GM12878 (cell line): ENCODE measurements at regions not wholly inside any gene's neighbourhood (a gene's known extent, or its start where the extent isn't known, plus 50 kb on each side); places are given as distances from the start of the nearest gene placed in this dataset.

ENCODE experiments used
- ATAC-seq: fragments of 200-7000 bp; cut with Tn5 transposase; 3 replicates; pipeline ENCODE4 v1.9.1; 2020; ENCODE audit warnings: mild to moderate bottlenecking, moderate library complexity
- BruUV-seq: library from RNA; stranded (reverse); fragments of 400-500 nt; replicated peaks from 2 replicates; lab custom pipeline; 2021; lab: Mats Ljungman, UMichigan
- CTCF ChIA-PET: fragments of 300-600 bp; sonication (Branson Sonifier 250); formaldehyde crosslinking; extraction: SDS; loops from one replicate; lab custom pipeline; 2021; ENCODE audit warnings: inconsistent platforms; lab: Yijun Ruan, JAX
- POLR2A ChIA-PET: fragments of 350-600 bp; formaldehyde crosslinking; extraction: SDS; loops from one replicate; lab custom pipeline; 2021; ENCODE audit warnings: inconsistent platforms; lab: Charles Lee
- RAD21 ChIA-PET: fragments of 300-600 bp; sonication (Branson Sonifier 250); formaldehyde crosslinking; loops from one replicate; lab custom pipeline; 2023; ENCODE audit warnings: antibody characterized with exemption; ENCODE audit not compliant: unreplicated experiment; lab: Charles Lee
- SMC1A ChIA-PET: fragments of 300-600 bp; sonication (Branson Sonifier 250); formaldehyde crosslinking; loops from one replicate; lab custom pipeline; 2023; ENCODE audit not compliant: unreplicated experiment, uncharacterized antibody; lab: Charles Lee
- DNase-seq: peaks from one replicate; pipeline ENCODE4 v3.0.0-alpha.2; 2011; ENCODE audit warnings: low read depth, low spot score
- FAIRE-seq: peaks from 3 replicates; lab custom pipeline; 2011; peaks lifted over from hg19 to GRCh38; lab: Jason Lieb, UNC
- H2AFZ ChIP-seq: 2 replicates; pipeline ENCODE4 v1.6.0; 2011; ENCODE audit warnings: low read depth, low read length, control low read depth; ENCODE audit not compliant: control insufficient read depth
- H3K27ac ChIP-seq: 2 replicates; pipeline ENCODE4 v1.5.1; 2011; ENCODE audit warnings: control low read depth; ENCODE audit not compliant: control insufficient read depth, insufficient read depth
- H3K27me3 ChIP-seq, 2 experiments: replicated peaks in 1 of 2; 2 replicates each; pipeline versions ENCODE4 v1.6.0 to v1.6.1; 2011; ENCODE audit warnings: low read length in 1 of 2; ENCODE audit not compliant: control insufficient read depth in 2 of 2, insufficient read depth in 2 of 2
- H3K36me3 ChIP-seq, 2 experiments: 2 replicates each; pipeline ENCODE4 v1.5.1; 2011; ENCODE audit warnings: low read length in 1 of 2; ENCODE audit not compliant: control insufficient read depth in 2 of 2, insufficient read depth in 2 of 2
- H3K4me1 ChIP-seq: 2 replicates; pipeline ENCODE4 v1.6.1; 2011; ENCODE audit warnings: mild to moderate bottlenecking, low read length, moderate library complexity, mixed read lengths; ENCODE audit not compliant: control insufficient read depth, insufficient read depth
- H3K4me2 ChIP-seq: 2 replicates; pipeline ENCODE4 v1.6.0; 2011; ENCODE audit warnings: control low read depth; ENCODE audit not compliant: control insufficient read depth, insufficient read depth
- H3K4me3 ChIP-seq: fragments of 200-600 bp; sonication (generic); 2 replicates; pipeline ENCODE4 v1.5.1; 2016
- H3K79me2 ChIP-seq: 2 replicates; pipeline ENCODE4 v1.6.0; 2011; ENCODE audit warnings: low read length; ENCODE audit not compliant: control insufficient read depth, insufficient read depth
- H3K9ac ChIP-seq: 2 replicates; pipeline ENCODE4 v1.8.0; 2011; ENCODE audit warnings: low read length, control low read depth, mixed read lengths; ENCODE audit not compliant: control insufficient read depth, insufficient read depth
- H3K9me3 ChIP-seq: replicated peaks from 3 replicates; pipeline ENCODE4 v1.5.1; 2011; ENCODE audit warnings: mild to moderate bottlenecking, low read length; ENCODE audit not compliant: control insufficient read depth, insufficient read depth
- H4K20me1 ChIP-seq: 2 replicates; pipeline ENCODE4 v1.6.0; 2011; ENCODE audit not compliant: control insufficient read depth, insufficient read depth
- CHD2 ChIP-seq: IDR thresholded peaks from 2 replicates; pipeline ENCODE4 v1.6.1; 2011; ENCODE audit warnings: low read depth, low read length, improper control_type of control experiment, borderline replicate concordance
- GATAD2B ChIP-seq: fragments of 450-650 bp; conservative IDR thresholded peaks from 2 replicates; pipeline ENCODE4 v1.6.1; 2017; ENCODE audit warnings: low read depth, mild to moderate bottlenecking, moderate library complexity
- HDGF ChIP-seq: fragments of 450-650 bp; IDR thresholded peaks from 2 replicates; pipeline ENCODE4 v1.6.1; 2016; ENCODE audit warnings: antibody characterized with exemption
- KLF5 ChIP-seq: fragments of 450-650 bp; IDR thresholded peaks from 2 replicates; pipeline ENCODE4 v1.6.1; 2014; ENCODE audit warnings: mild to moderate bottlenecking; ENCODE audit not compliant: partially characterized antibody
- MAX ChIP-seq: IDR thresholded peaks from 2 replicates; pipeline ENCODE4 v1.6.1; 2012; ENCODE audit warnings: low read depth, low read length, improper control_type of control experiment
- NFXL1 ChIP-seq: fragments of 450-650 bp; IDR thresholded peaks from 2 replicates; pipeline ENCODE4 v1.6.1; 2017; ENCODE audit warnings: antibody characterized with exemption, mild to moderate bottlenecking, borderline replicate concordance
- PAX8 ChIP-seq: fragments of 450-650 bp; IDR thresholded peaks from 2 replicates; pipeline ENCODE4 v1.6.1; 2017; ENCODE audit warnings: mild to moderate bottlenecking, moderate library complexity
- PKNOX1 ChIP-seq: fragments of 450-650 bp; IDR thresholded peaks from 2 replicates; pipeline ENCODE4 v1.6.1; 2016; ENCODE audit warnings: mild to moderate bottlenecking
- POU2F2 ChIP-seq: IDR thresholded peaks from 3 replicates; pipeline ENCODE4 v1.6.1; 2011; ENCODE audit warnings: low read depth, mild to moderate bottlenecking, low read length, borderline replicate concordance
- SIN3A ChIP-seq: IDR thresholded peaks from 2 replicates; pipeline ENCODE4 v1.6.1; 2012; ENCODE audit warnings: low read depth, low read length, improper control_type of control experiment
- TCF3 ChIP-seq: IDR thresholded peaks from 2 replicates; pipeline ENCODE4 v1.6.1; 2012; ENCODE audit warnings: low read depth, mild to moderate bottlenecking, low read length, borderline replicate concordance; ENCODE audit not compliant: insufficient read depth
- YY1 ChIP-seq: IDR thresholded peaks from 2 replicates; pipeline ENCODE4 v1.6.1; 2011; ENCODE audit warnings: low read depth, mild to moderate bottlenecking, low read length
- WGBS: methylation state at CpG from one replicate; pipeline ENCODE4 v1.1.6; 2016; ENCODE audit warnings: low lambda C conversion rate; ENCODE audit not compliant: insufficient replicate concordance, insufficient coverage; ENCODE audit errors: missing lambda C conversion rate; 5-methylcytosine and 5-hydroxymethylcytosine counted together
- in situ Hi-C: fragments of 300-500 bp; cut with MboI; formaldehyde crosslinking; loops from 9 replicates; pipeline ENCODE4 v1.14.3; 2018; ENCODE audit warnings: mixed read lengths
- intact Hi-C: fragments of 100-400 bp; cut with micrococcal nuclease; formaldehyde crosslinking; loops from one replicate; pipeline ENCODE4 v1.14.2; 2022; ENCODE audit not compliant: unreplicated experiment
- TF ChIP-seq, protein P1 (sequence below): IDR thresholded peaks from 2 replicates; pipeline ENCODE4 v1.6.1; 2011; ENCODE audit warnings: borderline replicate concordance, low read depth, mild to moderate bottlenecking, moderate library complexity, low read length; ENCODE audit not compliant: insufficient read depth, poor library complexity, severe bottlenecking
- TF ChIP-seq, protein P2 (sequence below): fragments of 450-650 bp; IDR thresholded peaks from 2 replicates; pipeline ENCODE4 v1.6.1; 2017; ENCODE audit warnings: mild to moderate bottlenecking, low read depth, inconsistent platforms; ENCODE audit not compliant: poor library complexity, severe bottlenecking
- TF ChIP-seq, protein P3 (sequence below): fragments of 450-650 bp; formaldehyde crosslinking; IDR thresholded peaks from 2 replicates; pipeline ENCODE4 v1.4.0; 2022; ENCODE audit warnings: mild to moderate bottlenecking, moderate library complexity

GRCh38 chr12:116628989-116629388 lies 69.8 kb downstream of the MAP1LC3B2 start (continued):
- TF ChIP-seq PAX8 (no peak), SIN3A (no peak)

GRCh38 chr12:116628450-116628793 lies 69.2 kb downstream of the MAP1LC3B2 start:
- intact Hi-C loops (no loop called here), in situ Hi-C loops (no loop called here)
- H2AFZ ChIP-seq = no peak overlapping the region
- no peak overlapping the region for H3K27ac ChIP-seq
- H3K9ac ChIP-seq = no peak overlapping the region
- DNase-seq (no peak), ATAC-seq (no peak), FAIRE-seq (no peak)
- no TSS peak for BruUV-seq
- H3K79me2 ChIP-seq = no peaks in the 10 kb centered on the region
- ChIA-PET RAD21 (no interaction called here), SMC1A (no interaction called here), CTCF (no interaction called here), POLR2A (no interaction called here)
- H3K9me3 ChIP-seq = no peaks in the 10 kb centered on the region; the same call in 2 of the 3 replicates
- H3K4me1 ChIP-seq = no peaks in the 10 kb centered on the region
- H3K36me3 ChIP-seq = no peaks in the 10 kb centered on the region
- 67% methylated on average over 9 of the region's 10 CpGs for WGBS
- H4K20me1 ChIP-seq = no peaks in the 10 kb centered on the region
- peaks cover 0 to 6% of the 10 kb centered on the region in 2 experiments; a peak in 2 of 4 replicates for H3K27me3 ChIP-seq
- no peak overlapping the region for H3K4me2 ChIP-seq
- no peak overlapping the region for H3K4me3 ChIP-seq
- TF ChIP-seq TCF3 = no peak
- TF ChIP-seq, protein P1, sequence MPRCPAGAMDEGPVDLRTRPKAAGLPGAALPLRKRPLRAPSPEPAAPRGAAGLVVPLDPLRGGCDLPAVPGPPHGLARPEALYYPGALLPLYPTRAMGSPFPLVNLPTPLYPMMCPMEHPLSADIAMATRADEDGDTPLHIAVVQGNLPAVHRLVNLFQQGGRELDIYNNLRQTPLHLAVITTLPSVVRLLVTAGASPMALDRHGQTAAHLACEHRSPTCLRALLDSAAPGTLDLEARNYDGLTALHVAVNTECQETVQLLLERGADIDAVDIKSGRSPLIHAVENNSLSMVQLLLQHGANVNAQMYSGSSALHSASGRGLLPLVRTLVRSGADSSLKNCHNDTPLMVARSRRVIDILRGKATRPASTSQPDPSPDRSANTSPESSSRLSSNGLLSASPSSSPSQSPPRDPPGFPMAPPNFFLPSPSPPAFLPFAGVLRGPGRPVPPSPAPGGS = no peak
- TF ChIP-seq, protein P2, sequence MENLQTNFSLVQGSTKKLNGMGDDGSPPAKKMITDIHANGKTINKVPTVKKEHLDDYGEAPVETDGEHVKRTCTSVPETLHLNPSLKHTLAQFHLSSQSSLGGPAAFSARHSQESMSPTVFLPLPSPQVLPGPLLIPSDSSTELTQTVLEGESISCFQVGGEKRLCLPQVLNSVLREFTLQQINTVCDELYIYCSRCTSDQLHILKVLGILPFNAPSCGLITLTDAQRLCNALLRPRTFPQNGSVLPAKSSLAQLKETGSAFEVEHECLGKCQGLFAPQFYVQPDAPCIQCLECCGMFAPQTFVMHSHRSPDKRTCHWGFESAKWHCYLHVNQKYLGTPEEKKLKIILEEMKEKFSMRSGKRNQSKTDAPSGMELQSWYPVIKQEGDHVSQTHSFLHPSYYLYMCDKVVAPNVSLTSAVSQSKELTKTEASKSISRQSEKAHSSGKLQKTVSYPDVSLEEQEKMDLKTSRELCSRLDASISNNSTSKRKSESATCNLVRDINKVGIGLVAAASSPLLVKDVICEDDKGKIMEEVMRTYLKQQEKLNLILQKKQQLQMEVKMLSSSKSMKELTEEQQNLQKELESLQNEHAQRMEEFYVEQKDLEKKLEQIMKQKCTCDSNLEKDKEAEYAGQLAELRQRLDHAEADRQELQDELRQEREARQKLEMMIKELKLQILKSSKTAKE = no peak
- no peak for TF ChIP-seq GATAD2B
- TF ChIP-seq, protein P3, sequence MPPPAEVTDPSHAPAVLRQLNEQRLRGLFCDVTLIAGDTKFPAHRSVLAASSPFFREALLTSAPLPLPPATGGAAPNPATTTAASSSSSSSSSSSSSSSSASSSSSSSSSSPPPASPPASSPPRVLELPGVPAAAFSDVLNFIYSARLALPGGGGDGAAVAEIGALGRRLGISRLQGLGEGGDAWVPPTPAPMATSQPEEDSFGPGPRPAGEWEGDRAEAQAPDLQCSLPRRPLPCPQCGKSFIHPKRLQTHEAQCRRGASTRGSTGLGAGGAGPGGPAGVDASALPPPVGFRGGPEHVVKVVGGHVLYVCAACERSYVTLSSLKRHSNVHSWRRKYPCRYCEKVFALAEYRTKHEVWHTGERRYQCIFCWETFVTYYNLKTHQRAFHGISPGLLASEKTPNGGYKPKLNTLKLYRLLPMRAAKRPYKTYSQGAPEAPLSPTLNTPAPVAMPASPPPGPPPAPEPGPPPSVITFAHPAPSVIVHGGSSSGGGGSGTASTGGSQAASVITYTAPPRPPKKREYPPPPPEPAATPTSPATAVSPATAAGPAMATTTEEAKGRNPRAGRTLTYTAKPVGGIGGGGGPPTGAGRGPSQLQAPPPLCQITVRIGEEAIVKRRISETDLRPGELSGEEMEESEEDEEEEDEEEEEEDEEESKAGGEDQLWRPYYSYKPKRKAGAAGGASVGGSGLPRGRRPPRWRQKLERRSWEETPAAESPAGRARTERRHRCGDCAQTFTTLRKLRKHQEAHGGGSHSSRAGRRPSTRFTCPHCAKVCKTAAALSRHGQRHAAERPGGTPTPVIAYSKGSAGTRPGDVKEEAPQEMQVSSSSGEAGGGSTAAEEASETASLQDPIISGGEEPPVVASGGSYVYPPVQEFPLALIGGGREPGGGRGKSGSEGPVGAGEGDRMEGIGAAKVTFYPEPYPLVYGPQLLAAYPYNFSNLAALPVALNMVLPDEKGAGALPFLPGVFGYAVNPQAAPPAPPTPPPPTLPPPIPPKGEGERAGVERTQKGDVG (CRISPR knock-in tag) = no peak
- TF ChIP-seq KLF5 = no peak
- no peak for TF ChIP-seq HDGF
- no peak for TF ChIP-seq POU2F2
- TF ChIP-seq MAX = no peak
- TF ChIP-seq CHD2 = no peak
- no peak for TF ChIP-seq NFXL1
- TF ChIP-seq YY1 = no peak
- no peak for TF ChIP-seq PKNOX1
